ENCODE measurements at regions not wholly inside any gene's neighbourhood (a gene's known extent, or its start where the extent isn't known, plus 50 kb on each side); places are given as distances from the start of the nearest gene placed in this dataset.

- Histone ChIP-seq H3K9me3 (ENCODE audit: insufficient read depth, low read length) (no peaks in the 10 kb centered on the region), H3K4me2 (ENCODE audit: low read length) (no peak overlapping the region), H3K27ac (ENCODE audit: low read length) (no peak overlapping the region), H3K9ac (ENCODE audit: low read length) (no peak overlapping the region), H3K4me3 (ENCODE audit: low read length) (no peak overlapping the region), H4K20me1 (ENCODE audit: insufficient read depth, low read length) (no peaks in the 10 kb centered on the region), H3K27me3 (ENCODE audit: low read depth, low read length) (peaks cover 10% of the 10 kb centered on the region; the same call in 1 of the 2 replicates), H2AFZ (ENCODE audit: low read depth, low read length) (no peak overlapping the region), H3K4me1 (ENCODE audit: low read length) (no peaks in the 10 kb centered on the region), H3K36me3 (replicated peaks; ENCODE audit: low read depth, low read length) (no peaks in the 10 kb centered on the region), H3K79me2 (ENCODE audit: low read length) (no peaks in the 10 kb centered on the region)
- TF ChIP-seq, protein P1, sequence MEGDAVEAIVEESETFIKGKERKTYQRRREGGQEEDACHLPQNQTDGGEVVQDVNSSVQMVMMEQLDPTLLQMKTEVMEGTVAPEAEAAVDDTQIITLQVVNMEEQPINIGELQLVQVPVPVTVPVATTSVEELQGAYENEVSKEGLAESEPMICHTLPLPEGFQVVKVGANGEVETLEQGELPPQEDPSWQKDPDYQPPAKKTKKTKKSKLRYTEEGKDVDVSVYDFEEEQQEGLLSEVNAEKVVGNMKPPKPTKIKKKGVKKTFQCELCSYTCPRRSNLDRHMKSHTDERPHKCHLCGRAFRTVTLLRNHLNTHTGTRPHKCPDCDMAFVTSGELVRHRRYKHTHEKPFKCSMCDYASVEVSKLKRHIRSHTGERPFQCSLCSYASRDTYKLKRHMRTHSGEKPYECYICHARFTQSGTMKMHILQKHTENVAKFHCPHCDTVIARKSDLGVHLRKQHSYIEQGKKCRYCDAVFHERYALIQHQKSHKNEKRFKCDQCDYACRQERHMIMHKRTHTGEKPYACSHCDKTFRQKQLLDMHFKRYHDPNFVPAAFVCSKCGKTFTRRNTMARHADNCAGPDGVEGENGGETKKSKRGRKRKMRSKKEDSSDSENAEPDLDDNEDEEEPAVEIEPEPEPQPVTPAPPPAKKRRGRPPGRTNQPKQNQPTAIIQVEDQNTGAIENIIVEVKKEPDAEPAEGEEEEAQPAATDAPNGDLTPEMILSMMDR (IDR thresholded peaks at IDR 0.05; ENCODE audit: low read depth, low read length), result no peak
- no peak for TF ChIP-seq EZH2phosphoT487 (IDR thresholded peaks at IDR 0.05; ENCODE audit: low read depth)
These were observed 60.4 kb upstream of the PSEN2 start for GRCh38 chr1:226809785-226810571.

- Histone ChIP-seq H3K27ac (ENCODE audit: low read length) (no peak overlapping the region), H3K27me3 (ENCODE audit: low read depth, low read length) (peaks cover 9% of the 10 kb centered on the region; the same call in 1 of the 2 replicates), H2AFZ (ENCODE audit: low read depth, low read length) (no peak overlapping the region), H3K4me2 (ENCODE audit: low read length) (no peak overlapping the region), H3K9me3 (ENCODE audit: insufficient read depth, low read length) (no peaks in the 10 kb centered on the region), H3K9ac (ENCODE audit: low read length) (no peak overlapping the region), H3K4me1 (ENCODE audit: low read length) (no peaks in the 10 kb centered on the region), H3K79me2 (ENCODE audit: low read length) (no peaks in the 10 kb centered on the region), H3K36me3 (replicated peaks; ENCODE audit: low read depth, low read length) (no peaks in the 10 kb centered on the region), H4K20me1 (ENCODE audit: insufficient read depth, low read length) (no peaks in the 10 kb centered on the region), H3K4me3 (ENCODE audit: low read length) (no peak overlapping the region)
- TF ChIP-seq EZH2phosphoT487 (IDR thresholded peaks at IDR 0.05; ENCODE audit: low read depth), result no peak
- TF ChIP-seq, protein P1 (IDR thresholded peaks at IDR 0.05; ENCODE audit: low read depth, low read length), result no peak
These were observed 61.9 kb upstream of the PSEN2 start for GRCh38 chr1:226808501-226808900.

- Histone ChIP-seq H3K27ac (ENCODE audit: low read length) (no peak overlapping the region), H3K4me3 (ENCODE audit: low read length) (no peak overlapping the region), H2AFZ (ENCODE audit: low read depth, low read length) (no peak overlapping the region), H3K9me3 (ENCODE audit: insufficient read depth, low read length) (no peaks in the 10 kb centered on the region), H3K36me3 (replicated peaks; ENCODE audit: low read depth, low read length) (no peaks in the 10 kb centered on the region), H3K79me2 (ENCODE audit: low read length) (no peaks in the 10 kb centered on the region), H3K9ac (ENCODE audit: low read length) (no peak overlapping the region), H3K4me1 (ENCODE audit: low read length) (no peaks in the 10 kb centered on the region), H3K4me2 (ENCODE audit: low read length) (no peak overlapping the region), H3K27me3 (ENCODE audit: low read depth, low read length) (peaks cover 12% of the 10 kb centered on the region), H4K20me1 (ENCODE audit: insufficient read depth, low read length) (no peaks in the 10 kb centered on the region)
- TF ChIP-seq, protein P1 (IDR thresholded peaks at IDR 0.05; ENCODE audit: low read depth, low read length), result no peak
- no peak for TF ChIP-seq EZH2phosphoT487 (IDR thresholded peaks at IDR 0.05; ENCODE audit: low read depth)
These were observed 63.4 kb upstream of the PSEN2 start for GRCh38 chr1:226806988-226807387.

- Histone ChIP-seq H3K27me3 (ENCODE audit: low read depth, low read length) (peaks cover 12% of the 10 kb centered on the region), H4K20me1 (ENCODE audit: insufficient read depth, low read length) (no peaks in the 10 kb centered on the region), H3K36me3 (replicated peaks; ENCODE audit: low read depth, low read length) (no peaks in the 10 kb centered on the region), H3K79me2 (ENCODE audit: low read length) (no peaks in the 10 kb centered on the region), H3K9me3 (ENCODE audit: insufficient read depth, low read length) (no peaks in the 10 kb centered on the region), H3K4me1 (ENCODE audit: low read length) (no peaks in the 10 kb centered on the region), H3K27ac (ENCODE audit: low read length) (no peak overlapping the region), H2AFZ (ENCODE audit: low read depth, low read length) (no peak overlapping the region), H3K4me3 (ENCODE audit: low read length) (no peak overlapping the region), H3K4me2 (ENCODE audit: low read length) (no peak overlapping the region), H3K9ac (ENCODE audit: low read length) (no peak overlapping the region)
- TF ChIP-seq, protein P1 (IDR thresholded peaks at IDR 0.05; ENCODE audit: low read depth, low read length), result no peak
- TF ChIP-seq EZH2phosphoT487 (IDR thresholded peaks at IDR 0.05; ENCODE audit: low read depth), result no peak
These were observed 65.3 kb upstream of the PSEN2 start for GRCh38 chr1:226804907-226805759.

Measured in OCI-LY3 (cell line).